ENCODE measurements at regions not wholly inside any gene's neighbourhood (a gene's known extent, or its start where the extent isn't known, plus 50 kb on each side); places are given as distances from the start of the nearest gene placed in this dataset.

DNA sequence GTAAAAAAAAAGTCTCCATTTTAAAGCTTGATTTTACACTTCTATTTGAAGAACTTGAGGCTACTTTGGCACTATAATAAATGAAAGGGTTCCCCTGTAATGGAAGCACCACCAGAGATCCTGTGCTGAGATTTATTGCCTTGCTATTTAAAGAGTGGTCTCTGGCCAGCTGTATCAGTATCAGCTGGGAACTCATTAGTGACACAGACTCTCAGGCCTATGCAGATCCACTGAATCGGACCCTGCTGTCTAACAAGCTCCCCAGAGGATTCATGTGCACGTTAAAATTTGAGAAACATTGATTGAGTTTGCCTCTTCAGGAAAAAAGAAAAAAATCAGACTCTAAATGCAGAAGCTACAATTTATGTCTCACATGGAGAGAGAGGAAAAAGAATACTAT, 299.9 kb upstream of the BMP2 start:
- FAIRE-seq (no peak), DNase-seq (ENCODE audit: extremely low spot score, insufficient read length, low read depth) (no peak)

DNA sequence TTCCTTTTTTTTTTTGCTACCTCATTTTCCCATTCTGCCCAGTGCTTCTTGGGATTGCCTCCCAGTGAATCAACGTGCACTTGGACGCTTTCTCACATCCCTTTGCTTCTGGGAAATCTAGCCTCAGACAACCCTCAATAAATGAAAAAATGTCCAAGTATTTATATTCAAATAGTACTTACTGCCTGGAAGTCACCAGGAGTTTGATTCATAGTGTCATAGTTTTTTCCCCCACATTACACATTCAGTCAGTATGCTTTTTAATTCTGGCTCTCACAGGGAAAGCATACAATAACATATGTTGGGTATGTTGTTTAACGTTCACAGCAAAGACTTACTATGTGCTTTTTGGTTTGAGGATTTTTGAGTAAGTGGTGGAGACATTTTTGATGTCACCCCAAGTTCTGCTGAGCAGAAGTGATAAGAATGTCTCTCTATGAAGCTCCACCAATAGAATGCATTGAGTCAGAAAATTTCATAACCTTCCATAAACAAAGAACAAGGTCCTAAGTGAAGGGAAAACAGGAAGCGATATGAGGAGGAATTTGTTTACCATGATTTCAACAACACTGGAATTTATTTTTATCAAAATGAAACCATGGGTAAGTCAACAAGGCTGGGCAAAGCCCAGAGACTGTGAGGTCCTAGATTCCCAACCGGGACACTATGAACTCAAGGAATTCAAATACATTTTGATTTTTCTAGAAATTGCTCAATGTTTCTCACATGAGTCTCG, 301.2 kb upstream of the BMP2 start:
- DNase-seq (ENCODE audit: extremely low spot score, insufficient read length, low read depth) (no peak), FAIRE-seq (no peak)

DNA sequence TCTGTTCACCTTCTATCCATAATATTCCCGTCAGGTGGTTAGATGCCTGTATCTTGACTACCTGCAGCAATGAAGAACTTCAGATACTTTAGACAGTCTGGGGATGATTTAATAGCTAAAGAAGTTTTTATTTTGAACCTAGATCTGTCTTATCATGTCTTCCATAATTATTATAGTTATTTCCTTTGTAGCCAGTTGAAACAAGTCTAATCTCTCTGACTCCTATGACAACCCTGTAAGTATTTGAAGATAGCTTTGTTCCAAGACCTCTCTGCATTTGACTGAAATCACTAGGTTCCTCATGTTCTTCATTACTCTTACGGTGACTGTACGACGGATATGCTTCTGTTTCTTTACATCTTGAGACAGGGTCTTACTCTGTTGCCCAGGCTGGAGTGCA, 316.6 kb upstream of the BMP2 start:
- FAIRE-seq = no peak
- DNase-seq (ENCODE audit: extremely low spot score, insufficient read length, low read depth) = no peak

DNA sequence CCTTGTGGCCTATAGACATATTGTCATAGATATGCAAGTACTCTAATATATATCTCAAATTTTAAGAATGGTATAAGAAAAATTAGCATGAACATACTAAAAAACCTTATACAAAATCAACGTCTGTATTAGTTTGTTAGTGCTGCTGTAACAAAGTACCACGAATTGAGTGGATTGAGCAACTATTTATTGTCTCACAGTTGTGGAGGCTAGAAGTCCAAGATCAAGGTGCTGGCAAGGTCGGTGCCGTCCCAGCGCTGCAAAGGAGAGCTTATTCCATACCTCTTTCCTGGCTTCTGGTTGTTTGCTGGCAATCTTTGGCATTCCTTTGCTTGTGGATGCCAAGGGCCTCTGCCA, 317.6 kb upstream of the FERMT1 start:
- no peak for DNase-seq (ENCODE audit: extremely low spot score, insufficient read length, low read depth)
- no peak for FAIRE-seq

DNA sequence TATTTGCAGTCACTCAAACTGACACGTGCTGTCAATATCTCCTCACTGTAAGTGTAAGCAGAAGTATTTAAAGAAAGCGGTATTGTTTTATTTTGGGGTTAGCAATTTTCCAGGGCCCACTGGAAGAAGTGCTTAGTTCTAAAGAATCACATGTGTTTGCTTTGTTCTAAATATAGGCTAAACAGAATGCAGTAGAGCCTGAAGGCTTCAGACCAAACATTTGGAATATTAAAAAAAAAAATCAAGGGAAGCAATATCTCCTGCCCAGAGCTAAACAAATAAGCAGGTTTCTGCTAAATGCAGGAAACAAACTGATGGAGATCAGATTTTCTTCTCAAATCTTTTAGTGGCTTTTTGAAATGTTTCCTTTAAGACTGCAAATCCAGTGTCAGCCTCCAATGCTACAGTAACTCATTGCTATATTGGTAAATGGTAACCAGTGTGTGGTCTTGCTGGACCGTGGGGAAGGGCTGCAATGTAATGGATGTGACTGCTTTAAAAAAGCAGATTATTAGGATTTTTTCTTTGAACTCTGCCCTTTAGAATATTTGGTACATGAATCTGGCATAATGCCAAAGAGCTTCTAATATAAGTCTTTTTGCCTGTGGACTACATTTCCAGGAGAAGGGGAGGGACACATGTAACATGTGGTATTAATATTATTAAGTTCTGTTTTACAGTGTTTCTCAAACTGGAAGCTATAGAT, 317.1 kb upstream of the FERMT1 start:
- no peak for FAIRE-seq
- no peak for DNase-seq (ENCODE audit: extremely low spot score, insufficient read length, low read depth)

DNA sequence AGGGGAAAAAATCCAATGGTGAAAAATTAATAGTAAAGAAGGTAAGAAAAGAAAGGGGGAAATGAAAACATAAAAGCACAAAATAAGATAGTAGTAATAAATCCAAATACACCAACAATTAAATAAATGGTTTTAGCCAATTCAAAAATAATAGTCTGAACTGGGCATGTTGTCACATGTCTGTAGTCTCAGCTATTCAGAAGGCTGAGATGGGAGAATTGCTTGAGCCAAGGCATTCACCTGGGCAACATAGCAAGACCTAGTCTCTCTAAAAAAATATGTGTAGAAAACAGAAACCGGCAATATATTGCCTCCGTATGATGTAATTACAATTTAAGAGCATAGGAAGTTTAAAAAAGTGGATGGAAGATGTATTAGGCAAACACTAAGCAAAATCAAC, 311.3 kb upstream of the FERMT1 start:
- DNase-seq (ENCODE audit: extremely low spot score, insufficient read length, low read depth) (no peak), FAIRE-seq (no peak)

DNA sequence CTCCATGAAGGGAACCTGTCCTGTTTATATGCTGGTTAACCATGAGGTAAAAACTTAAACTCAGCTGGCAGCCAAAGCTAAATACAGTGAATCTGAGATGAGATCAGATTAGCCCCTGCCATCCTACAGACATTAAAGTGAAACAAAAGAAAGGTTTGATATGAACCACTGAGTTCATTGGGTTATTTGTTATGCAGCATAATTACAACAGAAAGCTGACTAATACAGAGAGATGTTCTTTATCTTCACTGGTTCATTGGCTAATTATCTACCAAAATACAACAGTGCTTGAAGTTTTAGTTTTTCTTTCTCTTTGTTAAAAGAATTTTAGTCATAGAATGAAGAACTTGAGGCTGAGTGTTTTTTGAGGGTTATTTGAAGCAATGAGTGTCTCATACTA, 307.6 kb upstream of the FERMT1 start:
- DNase-seq (ENCODE audit: extremely low spot score, insufficient read length, low read depth) = no peak
- no peak for FAIRE-seq

DNA sequence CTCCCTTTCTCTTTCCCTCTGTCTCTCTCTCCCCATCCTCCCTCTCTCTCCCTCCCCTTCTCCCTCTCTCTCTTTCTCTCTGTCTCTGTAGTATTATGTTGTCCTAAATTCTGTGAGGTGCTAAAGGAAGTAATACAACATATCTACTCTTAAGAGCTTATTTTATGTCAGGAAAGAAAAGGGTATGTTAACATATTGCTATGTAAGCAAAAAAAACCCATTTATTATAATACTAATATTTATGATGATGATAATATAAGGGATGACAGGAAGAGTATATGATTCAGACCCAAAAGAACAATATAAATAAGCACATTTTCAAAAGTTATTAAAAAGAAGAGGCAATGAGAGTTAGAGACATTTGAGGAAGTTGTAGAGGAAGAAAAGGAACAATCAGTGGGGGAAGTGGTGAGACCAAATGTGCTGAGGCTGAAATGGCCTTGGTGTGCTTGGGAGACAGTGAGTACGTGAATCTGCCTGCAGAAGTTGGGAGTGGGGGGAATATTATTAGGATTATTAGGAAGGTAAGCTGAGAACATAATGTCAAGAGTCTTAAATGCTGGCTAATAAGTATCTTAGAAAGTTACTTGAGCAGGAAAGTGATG, 303.6 kb upstream of the FERMT1 start:
- DNase-seq (ENCODE audit: extremely low spot score, insufficient read length, low read depth) (no peak), FAIRE-seq (no peak)

DNA sequence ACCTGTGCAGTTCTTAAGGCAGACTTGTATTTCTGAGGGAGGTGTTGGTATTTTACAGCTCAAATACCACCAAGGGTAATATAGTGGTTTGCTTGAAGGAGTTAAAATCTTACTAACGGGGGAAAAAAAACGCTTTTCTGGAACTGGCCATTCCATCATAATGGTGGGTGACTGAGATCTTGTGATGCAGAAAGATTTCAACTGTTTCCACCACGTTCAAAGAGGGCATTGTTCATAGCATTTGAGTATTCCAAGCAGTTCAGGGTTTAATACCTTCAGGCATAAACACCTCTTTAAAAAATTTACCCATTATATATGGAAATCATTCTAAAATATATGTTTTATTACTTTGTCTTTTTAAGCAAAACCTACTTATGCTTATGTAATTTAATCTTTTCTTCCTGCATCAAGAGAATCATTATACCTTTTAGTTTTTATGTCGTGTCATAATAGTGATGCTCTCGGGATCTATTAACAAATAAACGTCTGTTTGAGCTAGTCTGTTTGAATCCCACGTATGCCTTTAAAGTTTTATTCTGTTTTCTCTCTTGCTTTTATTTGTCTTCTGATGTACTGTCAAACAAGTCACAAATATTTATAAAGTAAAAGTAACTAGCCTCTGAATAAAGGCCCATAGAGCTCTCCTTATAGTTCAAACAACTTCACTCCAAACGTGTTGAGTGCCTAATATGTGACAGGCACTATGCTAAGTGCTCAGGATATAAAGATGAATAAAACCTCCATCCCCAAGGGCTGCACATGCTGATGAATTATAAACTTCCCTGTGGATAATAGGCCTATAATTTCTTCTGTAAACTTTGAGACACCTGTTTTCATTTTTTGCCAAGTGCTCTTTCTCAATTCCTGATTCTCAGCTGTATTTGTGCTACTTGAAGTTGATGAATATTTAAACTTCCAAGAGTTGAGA, 298.8 kb upstream of the FERMT1 start:
- DNase-seq (ENCODE audit: extremely low spot score, insufficient read length, low read depth) (no peak), FAIRE-seq (no peak)

DNA sequence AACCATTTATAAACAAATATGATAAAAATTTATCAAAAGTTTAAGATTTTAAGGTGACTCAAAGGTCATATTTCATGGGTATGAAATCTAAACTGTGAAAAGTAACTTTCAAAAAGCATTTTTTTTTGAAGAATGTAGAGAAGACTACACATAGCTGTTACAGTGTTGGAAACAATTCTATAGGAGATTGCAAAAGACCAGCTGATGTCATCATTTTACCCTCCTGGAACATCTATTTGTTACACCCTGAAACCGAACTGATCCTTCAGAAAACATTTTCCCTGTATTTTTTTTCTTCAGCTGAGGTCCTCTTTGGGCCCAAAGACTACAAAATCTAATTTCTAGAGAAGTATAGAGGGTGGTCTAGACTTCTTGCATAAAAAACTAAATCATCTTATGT, 297.5 kb upstream of the FERMT1 start:
- DNase-seq (ENCODE audit: extremely low spot score, insufficient read length, low read depth) (no peak), FAIRE-seq (no peak)

DNA sequence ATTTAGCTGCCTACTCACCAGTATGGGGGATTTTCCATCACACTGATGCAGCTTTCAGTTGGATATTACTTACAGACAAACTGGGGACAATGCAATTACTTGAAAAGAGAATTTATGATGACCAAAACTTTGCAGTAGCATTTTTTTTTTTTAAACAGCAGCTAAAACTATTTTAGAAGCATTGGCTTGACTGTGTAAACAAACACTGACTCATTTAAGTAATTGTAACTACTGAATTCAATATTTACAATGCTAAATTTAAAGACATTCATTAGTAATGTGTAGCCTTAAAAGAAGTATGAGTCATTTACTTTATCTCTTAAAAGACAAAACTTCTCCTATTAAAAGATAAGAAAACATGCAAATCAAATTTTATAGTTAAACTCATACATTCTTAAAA, 295.9 kb upstream of the FERMT1 start:
- DNase-seq (ENCODE audit: extremely low spot score, insufficient read length, low read depth) (no peak), FAIRE-seq (no peak)

DNA sequence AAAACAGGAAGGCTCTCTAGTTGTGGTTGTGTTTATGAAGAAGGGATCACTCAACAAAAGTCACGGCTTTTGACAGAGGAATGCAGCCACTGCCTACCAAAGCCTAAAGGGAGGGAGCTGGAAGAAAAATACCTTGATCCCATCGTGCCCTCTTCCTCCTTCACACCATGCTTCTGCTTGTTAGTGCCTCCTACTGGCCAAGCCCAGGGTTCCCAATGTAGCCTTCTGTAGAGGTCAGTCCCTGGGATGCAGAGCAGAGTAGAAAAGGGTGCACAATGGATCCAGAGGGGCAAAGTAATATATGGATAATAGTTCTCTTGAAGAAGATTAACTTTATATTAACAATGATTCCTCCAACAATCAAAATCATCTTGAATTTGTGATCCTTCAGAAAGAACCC, 293.5 kb upstream of the FERMT1 start:
- FAIRE-seq = no peak

DNA sequence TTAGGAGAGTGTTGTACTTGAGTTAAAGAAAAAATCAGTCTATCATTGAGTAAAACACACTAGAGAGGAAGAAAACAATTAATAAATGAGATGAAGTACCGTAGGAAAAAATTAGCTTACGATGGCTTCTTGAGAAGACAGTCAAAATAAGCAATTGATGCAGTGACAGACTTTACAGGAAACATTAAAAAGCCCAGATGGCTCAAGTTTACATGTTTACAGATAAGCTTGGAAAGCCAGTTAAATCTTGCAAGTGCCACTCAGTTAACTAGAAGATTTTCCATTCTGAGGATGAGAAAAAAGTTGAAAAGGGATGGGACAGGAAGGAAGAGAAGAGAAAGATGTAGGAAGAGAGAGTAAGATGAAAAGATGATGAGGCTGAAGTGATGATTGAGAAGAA, 288.8 kb upstream of the FERMT1 start:
- FAIRE-seq (no peak), DNase-seq (ENCODE audit: extremely low spot score, insufficient read length, low read depth) (no peak)

More for the DNA sequence above, 293.5 kb upstream of the FERMT1 start:
- DNase-seq (ENCODE audit: extremely low spot score, insufficient read length, low read depth) = no peak

DNA sequence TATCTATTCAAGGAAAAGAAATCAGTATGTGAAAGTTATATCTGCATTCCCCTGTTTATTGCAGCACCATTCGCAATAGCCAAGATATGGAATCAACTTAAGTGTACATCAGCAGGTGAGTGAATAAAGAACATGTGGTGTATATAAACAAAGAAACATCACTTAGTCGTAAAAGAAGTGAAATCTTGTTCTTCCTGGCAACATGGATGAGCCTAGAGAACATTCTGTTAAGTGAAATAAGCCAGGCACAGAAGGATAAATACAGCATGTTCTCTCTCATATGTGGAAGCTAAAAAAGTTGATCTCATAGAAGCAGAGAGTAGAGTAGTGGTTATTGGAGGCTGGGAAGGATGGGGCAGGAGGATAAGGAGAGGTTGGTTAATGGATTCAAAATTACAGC, 287.9 kb upstream of the FERMT1 start:
- DNase-seq (ENCODE audit: extremely low spot score, insufficient read length, low read depth) = no peak
- no peak for FAIRE-seq

DNA sequence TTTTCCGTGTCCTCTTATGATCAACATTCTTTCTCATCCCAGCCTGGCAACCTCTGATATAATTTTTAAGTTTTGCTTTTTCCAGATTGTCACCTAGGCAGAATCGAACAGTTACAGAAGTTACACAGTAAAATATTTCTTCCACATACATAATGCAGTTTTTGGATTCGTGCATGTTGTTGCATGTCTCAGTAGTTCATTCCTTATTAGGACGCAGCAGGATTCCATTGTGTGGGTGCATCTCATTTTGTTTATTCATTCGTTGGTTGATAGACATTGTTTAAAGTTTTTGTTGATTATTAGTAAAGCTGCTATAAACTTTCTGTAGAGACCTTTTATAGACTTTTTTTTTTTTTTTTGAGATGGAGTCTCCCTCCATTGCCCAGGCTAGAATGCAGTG, 284.3 kb upstream of the FERMT1 start:
- FAIRE-seq (no peak), DNase-seq (ENCODE audit: extremely low spot score, insufficient read length, low read depth) (no peak)

DNA sequence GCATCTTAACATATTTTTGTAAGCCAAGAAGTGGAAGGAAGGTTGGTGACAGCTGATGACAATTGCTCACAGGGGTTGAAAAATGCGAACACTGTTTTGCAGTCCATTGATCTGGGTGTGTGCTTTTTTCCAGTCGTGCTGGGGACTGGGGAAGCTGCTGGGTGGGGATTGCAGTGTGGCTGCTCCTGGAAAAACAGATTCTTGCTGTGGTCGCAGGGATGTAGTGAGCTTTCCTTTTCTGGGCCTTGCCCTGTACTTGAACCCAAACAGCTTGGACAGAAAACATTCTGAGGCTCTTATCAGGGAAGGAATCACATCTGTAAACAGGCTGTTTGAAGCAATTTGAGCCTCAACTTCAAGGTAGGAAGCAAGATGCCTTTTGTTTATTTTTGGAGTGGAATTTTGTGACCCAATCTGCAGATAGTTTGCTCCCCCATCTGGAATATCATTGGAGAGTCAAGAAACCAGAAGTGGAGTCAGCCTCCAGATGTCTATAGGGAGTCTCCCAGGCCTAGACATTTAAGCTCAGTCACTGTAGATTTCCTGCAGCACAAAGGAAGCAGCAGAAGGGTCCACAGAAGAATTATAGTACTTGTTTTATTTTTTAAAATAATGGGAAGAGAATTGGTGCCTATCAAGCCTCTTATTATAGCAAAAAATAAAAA, 279.2 kb upstream of the FERMT1 start:
- FAIRE-seq (no peak), DNase-seq (ENCODE audit: extremely low spot score, insufficient read length, low read depth) (no peak)

DNA sequence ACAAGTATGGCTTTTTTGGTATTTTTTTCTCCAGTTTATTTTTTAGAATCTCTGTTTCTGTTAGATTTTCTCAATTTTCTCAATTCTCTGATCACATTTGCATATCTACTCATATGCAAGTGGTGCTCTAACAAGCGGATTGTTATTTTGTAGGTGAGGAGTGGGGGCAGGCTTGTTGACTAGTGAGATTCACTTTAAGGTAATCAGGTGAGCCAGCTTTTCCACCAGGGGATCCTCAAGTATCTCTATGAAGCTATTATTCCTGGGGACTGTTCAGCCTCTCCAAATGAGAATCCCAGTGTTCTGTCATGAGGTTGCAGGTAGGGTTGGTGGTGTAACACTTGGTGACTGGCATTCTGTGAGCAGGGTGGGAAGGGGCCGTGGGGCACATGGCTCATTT, 274.3 kb upstream of the FERMT1 start:
- FAIRE-seq (no peak), DNase-seq (ENCODE audit: extremely low spot score, insufficient read length, low read depth) (no peak)

DNA sequence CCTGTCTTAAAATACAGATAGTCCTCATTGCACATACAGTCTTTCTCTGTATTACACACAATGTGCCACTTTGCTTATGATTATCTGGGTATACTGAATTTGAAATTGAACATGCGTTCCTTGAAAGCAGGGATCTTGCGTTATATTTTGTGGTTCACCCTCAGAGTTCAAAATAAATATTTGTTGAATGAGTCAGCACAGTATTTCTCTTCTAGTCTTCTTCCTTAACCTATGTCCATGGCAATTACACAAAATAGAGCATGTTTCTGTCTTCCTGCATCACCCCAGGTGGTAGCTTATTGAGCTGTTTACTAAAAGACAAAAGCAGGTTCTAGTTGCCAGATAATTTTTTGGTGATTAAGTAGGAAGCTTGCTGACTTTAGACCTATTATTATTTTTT, 272.9 kb upstream of the FERMT1 start:
- FAIRE-seq (no peak), DNase-seq (ENCODE audit: extremely low spot score, insufficient read length, low read depth) (no peak)

DNA sequence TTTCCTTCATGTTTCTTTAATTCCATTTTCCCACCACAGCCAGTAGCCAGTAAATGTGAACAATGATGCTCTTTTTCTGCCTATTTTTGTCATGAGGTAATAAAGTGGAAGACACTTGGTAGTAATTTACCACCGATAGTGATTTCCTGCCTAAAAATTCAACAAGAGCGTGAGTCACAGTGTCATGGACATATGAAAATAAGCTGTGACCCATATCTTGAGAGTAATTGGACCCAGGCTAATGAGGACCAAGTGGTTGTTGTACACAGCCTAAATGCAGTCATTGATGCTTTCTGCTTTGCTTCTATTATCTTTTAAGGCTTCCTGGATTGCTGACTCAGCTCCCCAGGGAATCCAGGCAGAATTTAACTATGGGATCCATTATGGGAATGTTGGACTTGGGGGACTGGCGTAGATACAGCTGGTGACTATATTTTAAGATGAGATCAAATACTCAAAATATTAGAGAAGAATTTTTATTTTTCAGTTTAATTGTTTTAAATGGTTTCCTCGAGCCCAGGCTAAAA, 265.9 kb upstream of the FERMT1 start:
- DNase-seq (ENCODE audit: extremely low spot score, insufficient read length, low read depth) = no peak
- FAIRE-seq = no peak

DNA sequence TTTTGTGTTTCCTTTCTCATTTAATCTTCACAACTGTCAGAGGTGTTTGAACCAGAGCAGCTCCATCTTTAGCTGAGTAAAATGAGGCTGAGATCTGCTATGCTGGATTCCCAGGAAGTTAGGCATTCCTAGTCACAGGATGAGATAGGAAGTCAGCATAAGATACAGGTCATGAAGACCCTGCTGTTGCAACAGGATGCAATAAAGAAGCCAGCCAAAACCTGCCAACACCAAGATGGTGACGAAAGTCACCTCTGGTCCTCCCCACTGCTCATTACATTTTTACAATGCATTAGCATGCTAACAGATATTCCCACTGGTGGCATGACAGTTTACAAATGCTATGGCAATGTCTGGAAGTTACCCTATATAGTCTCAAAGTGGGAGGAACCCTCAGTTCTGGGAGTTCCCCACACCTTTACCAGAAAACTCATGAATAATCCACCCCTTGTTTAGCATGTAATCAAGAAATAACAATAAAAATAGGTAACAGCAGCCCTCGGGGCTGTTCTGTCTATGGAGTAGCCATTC, 262.2 kb upstream of the FERMT1 start:
- DNase-seq (ENCODE audit: extremely low spot score, insufficient read length, low read depth) (no peak), FAIRE-seq (no peak)

Measured in GM18507 (cell line).